Spleen (tissue), 7 donors: ENCODE measurements at regions not wholly inside any gene's neighbourhood (a gene's known extent, or its start where the extent isn't known, plus 50 kb on each side); places are given as distances from the start of the nearest gene placed in this dataset.

Experiments
- POLR2A ChIP-seq, 3 donors: fragments of 450-650 bp; IDR thresholded peaks; one replicate each; pipeline ENCODE4 v1.5.1; 2017; ENCODE audit warnings: antibody characterized with exemption in 3 of 3, mild to moderate bottlenecking in 1 of 3
- TF ChIP-seq, protein P1 (sequence below), 11 experiments: fragments of 200-600 bp in 7 of 11; fragments of 450-650 bp in 4 of 11; sonication (generic) in 4 of 11; IDR thresholded peaks in 8 of 11; conservative IDR thresholded peaks in 3 of 11; 1 replicate in 7 of 11; 2 replicates in 4 of 11; pipeline versions ENCODE4 v1.4.0 to v1.8.0; 2016 to 2021; ENCODE audit warnings: antibody characterized with exemption in 11 of 11, inconsistent platforms in 4 of 11, mild to moderate bottlenecking in 1 of 11
- donor health status: DM: no; HTN: no; CAD: no; lungs with moderate emphysema.
- donor health status: DM: no; HTN: no; CAD: no.
- donor health status: DM: no; HTN: no; CAD: no.

GRCh38 chr14:84975241-84975902, 554.6 kb upstream of the FLRT2 start:
- TF ChIP-seq, protein P1, sequence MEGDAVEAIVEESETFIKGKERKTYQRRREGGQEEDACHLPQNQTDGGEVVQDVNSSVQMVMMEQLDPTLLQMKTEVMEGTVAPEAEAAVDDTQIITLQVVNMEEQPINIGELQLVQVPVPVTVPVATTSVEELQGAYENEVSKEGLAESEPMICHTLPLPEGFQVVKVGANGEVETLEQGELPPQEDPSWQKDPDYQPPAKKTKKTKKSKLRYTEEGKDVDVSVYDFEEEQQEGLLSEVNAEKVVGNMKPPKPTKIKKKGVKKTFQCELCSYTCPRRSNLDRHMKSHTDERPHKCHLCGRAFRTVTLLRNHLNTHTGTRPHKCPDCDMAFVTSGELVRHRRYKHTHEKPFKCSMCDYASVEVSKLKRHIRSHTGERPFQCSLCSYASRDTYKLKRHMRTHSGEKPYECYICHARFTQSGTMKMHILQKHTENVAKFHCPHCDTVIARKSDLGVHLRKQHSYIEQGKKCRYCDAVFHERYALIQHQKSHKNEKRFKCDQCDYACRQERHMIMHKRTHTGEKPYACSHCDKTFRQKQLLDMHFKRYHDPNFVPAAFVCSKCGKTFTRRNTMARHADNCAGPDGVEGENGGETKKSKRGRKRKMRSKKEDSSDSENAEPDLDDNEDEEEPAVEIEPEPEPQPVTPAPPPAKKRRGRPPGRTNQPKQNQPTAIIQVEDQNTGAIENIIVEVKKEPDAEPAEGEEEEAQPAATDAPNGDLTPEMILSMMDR (IDR thresholded peaks at IDR 0.05 in 8 of 11, conservative IDR thresholded peaks at IDR 0.05 in 3 of 11): no peak
- TF ChIP-seq POLR2A (IDR thresholded peaks at IDR 0.05): no peak
